ENCODE measurements at regions not wholly inside any gene's neighbourhood (a gene's known extent, or its start where the extent isn't known, plus 50 kb on each side); places are given as distances from the start of the nearest gene placed in this dataset.

DNA sequence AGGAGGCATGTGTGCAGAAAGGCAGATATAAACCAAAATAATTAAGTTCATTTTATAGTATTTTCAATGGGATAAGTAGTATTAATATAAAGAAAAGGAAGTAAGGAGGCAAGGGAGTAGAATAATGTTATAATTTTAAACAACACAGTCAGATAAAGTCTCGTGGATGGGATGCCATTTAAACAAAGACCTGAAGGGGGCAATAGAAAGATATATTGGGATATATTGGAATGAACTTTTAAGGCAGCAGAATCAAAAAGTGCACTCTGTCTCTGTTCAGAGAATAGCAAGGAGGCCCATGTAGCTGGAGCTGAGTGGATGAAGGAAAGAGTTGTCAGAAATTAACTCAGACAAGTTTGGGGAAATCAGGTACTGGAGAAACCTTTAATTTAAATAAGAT, 158.7 kb downstream of the CGGBP1 start:
- intact Hi-C loops (cut with DNase I) = no loop called here
- Histone ChIP-seq H3K27ac (replicated peaks in 1 of 4) (no peak overlapping the region), H3K9me3 (no peaks in the 10 kb centered on the region), H3K4me1 (no peaks in the 10 kb centered on the region), H3K27me3 (no peaks in the 10 kb centered on the region), H3K36me3 (no peaks in the 10 kb centered on the region), H3K4me3 (no peak overlapping the region)
- 27% methylated on average over 1 of the region's 1 CpG for WGBS
- TF ChIP-seq POLR2AphosphoS5 (IDR thresholded peaks at IDR 0.05) = no peak
- TF ChIP-seq, protein P1, sequence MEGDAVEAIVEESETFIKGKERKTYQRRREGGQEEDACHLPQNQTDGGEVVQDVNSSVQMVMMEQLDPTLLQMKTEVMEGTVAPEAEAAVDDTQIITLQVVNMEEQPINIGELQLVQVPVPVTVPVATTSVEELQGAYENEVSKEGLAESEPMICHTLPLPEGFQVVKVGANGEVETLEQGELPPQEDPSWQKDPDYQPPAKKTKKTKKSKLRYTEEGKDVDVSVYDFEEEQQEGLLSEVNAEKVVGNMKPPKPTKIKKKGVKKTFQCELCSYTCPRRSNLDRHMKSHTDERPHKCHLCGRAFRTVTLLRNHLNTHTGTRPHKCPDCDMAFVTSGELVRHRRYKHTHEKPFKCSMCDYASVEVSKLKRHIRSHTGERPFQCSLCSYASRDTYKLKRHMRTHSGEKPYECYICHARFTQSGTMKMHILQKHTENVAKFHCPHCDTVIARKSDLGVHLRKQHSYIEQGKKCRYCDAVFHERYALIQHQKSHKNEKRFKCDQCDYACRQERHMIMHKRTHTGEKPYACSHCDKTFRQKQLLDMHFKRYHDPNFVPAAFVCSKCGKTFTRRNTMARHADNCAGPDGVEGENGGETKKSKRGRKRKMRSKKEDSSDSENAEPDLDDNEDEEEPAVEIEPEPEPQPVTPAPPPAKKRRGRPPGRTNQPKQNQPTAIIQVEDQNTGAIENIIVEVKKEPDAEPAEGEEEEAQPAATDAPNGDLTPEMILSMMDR (IDR thresholded peaks at IDR 0.05) = peak in 1 of 3 experiments; percentile 23
- no peak for DNase-seq (ENCODE audit: extremely low spot score)

DNA sequence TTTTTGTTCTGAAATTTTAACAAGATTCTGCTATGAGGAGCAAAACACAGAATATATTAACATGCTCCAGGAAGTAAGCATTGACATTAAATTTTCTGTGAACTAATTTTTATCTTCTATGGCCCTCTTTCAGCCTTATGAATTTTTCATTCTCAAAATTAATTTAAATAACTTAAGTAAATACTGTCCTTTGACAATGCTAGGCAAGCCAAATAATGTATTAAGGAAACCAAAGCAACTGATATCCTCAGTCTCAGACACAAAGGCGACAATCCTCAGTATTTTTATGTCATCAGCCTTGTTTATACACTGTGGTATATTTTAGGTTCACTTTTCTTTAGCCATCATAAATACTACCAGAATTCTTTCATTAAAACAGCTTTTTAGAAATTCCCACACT, 159.8 kb downstream of the CGGBP1 start:
- WGBS = 80% methylated on average over 1 of the region's 1 CpG
- intact Hi-C loops (cut with DNase I) = no loop called here
- Histone ChIP-seq H3K9me3 (no peaks in the 10 kb centered on the region), H3K27me3 (no peaks in the 10 kb centered on the region), H3K4me3 (no peak overlapping the region), H3K27ac (replicated peaks in 1 of 4) (no peak overlapping the region), H3K4me1 (no peaks in the 10 kb centered on the region), H3K36me3 (no peaks in the 10 kb centered on the region)
- no peak for DNase-seq (ENCODE audit: extremely low spot score)
- no peak for TF ChIP-seq POLR2AphosphoS5 (IDR thresholded peaks at IDR 0.05)
- no peak for TF ChIP-seq EP300 (IDR thresholded peaks at IDR 0.05)
- no peak for TF ChIP-seq POLR2A (IDR thresholded peaks at IDR 0.05; ENCODE audit: low read depth)
- TF ChIP-seq, protein P1 (IDR thresholded peaks at IDR 0.05) = no peak

DNA sequence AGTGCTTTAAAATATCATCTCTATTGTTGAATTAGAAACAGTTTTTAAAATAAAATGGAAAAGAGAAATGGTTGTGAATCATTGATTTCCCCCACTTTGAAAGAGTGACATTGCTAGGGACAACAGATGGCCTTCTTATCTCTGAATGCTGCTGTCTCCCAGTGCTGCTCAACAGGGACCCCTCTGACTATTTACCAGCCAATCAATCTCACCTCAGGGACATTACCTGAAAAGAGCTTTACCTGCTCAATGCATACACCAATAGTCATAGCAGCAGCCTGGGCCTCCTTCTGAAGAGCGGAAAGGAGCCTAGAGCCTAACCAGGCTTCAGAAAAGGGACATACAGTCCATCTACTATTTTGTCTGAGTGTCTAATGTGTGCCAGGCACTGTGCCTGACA, 162.8 kb downstream of the CGGBP1 start:
- Histone ChIP-seq H3K9me3 (no peaks in the 10 kb centered on the region), H3K27ac (replicated peaks in 1 of 4) (no peak overlapping the region), H3K4me1 (no peaks in the 10 kb centered on the region), H3K27me3 (no peaks in the 10 kb centered on the region), H3K4me3 (no peak overlapping the region), H3K36me3 (no peaks in the 10 kb centered on the region)
- no peak for DNase-seq (ENCODE audit: extremely low spot score)
- no CpG with 5 or more reads among the region's 1 CpG for WGBS
- intact Hi-C loops (cut with DNase I) = no loop called here
- TF ChIP-seq EP300 (IDR thresholded peaks at IDR 0.05) (no peak), POLR2AphosphoS5 (IDR thresholded peaks at IDR 0.05) (no peak), POLR2A (IDR thresholded peaks at IDR 0.05; ENCODE audit: low read depth) (no peak)
- TF ChIP-seq, protein P1 (IDR thresholded peaks at IDR 0.05) = no peak

DNA sequence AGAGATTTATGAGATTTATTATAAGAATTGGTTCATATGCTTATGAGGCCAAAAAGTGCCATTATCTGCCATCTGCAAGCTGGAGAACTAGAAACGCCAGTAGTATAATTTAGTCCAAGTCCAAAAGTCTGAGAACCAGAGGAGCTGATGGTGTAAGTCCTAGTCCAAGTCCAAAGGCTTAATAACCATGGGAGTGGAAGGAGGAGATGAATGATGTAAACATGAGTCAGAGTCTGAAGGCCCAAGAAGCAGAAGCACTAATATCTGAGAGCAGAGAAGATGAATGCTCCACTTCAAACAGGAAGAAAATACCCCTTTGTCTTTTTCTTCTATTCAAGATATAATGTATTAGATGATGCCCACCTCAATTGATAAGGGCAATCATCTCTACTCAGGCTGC, 185.7 kb downstream of the CGGBP1 start:
- no peaks in the 10 kb centered on the region for H3K27me3 ChIP-seq
- intact Hi-C loops (cut with DNase I) = no loop called here
- H3K27ac ChIP-seq (replicated peaks in 1 of 4) = no peak overlapping the region
- no peaks in the 10 kb centered on the region for H3K4me1 ChIP-seq
- TF ChIP-seq, protein P1 (IDR thresholded peaks at IDR 0.05) = no peak
- TF ChIP-seq POLR2AphosphoS5 (IDR thresholded peaks at IDR 0.05) (no peak), POLR2A (IDR thresholded peaks at IDR 0.05; ENCODE audit: low read depth) (no peak), EP300 (IDR thresholded peaks at IDR 0.05) (no peak)
- 64% methylated on average over 1 of the region's 1 CpG for WGBS
- H3K4me3 ChIP-seq = no peak overlapping the region
- no peaks in the 10 kb centered on the region for H3K36me3 ChIP-seq
- peaks cover 0 to 19% (median 0%) of the 10 kb centered on the region in 4 donors for H3K9me3 ChIP-seq
- no peak for DNase-seq (ENCODE audit: extremely low spot score)

DNA sequence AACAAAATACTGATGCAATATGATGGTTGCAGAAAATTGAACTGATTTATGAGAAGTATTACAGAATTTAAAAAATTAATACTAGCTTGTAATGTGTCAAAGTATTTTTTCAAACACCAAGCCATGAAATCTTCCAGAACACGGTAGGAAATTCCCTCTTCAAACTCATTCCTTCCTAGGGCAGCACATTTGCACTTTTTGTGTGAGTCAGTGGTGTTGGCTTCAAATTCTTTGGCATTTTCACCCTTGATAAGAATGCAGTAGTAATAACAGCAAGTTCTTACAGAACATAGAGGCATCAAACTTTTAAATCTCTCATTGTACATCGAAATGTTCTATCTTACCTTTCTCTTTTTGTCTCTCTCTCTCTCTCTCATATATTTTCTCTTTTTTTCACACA, 191.8 kb downstream of the CGGBP1 start:
- intact Hi-C loops (cut with DNase I) = no loop called here
- 61% methylated on average over 2 of the region's 2 CpGs for WGBS
- DNase-seq (ENCODE audit: extremely low spot score) = no peak

More for the DNA sequence above, 191.8 kb downstream of the CGGBP1 start:
- no peaks in the 10 kb centered on the region for H3K36me3 ChIP-seq
- H3K9me3 ChIP-seq = peaks cover 0 to 15% (median 0%) of the 10 kb centered on the region in 4 donors
- no peaks in the 10 kb centered on the region for H3K27me3 ChIP-seq
- TF ChIP-seq POLR2AphosphoS5 (IDR thresholded peaks at IDR 0.05) (no peak), EP300 (IDR thresholded peaks at IDR 0.05) (no peak), POLR2A (IDR thresholded peaks at IDR 0.05; ENCODE audit: low read depth) (no peak)
- TF ChIP-seq, protein P1 (IDR thresholded peaks at IDR 0.05) = no peak
- H3K4me3 ChIP-seq = no peak overlapping the region
- H3K4me1 ChIP-seq = no peaks in the 10 kb centered on the region
- no peak overlapping the region for H3K27ac ChIP-seq (replicated peaks in 1 of 4)
